GM11168 (cell line): ENCODE measurements at regions not wholly inside any gene's neighbourhood (a gene's known extent, or its start where the extent isn't known, plus 50 kb on each side); places are given as distances from the start of the nearest gene placed in this dataset.

ENCODE experiments used
- in situ Hi-C: fragments of 300-500 bp; cut with MboI; formaldehyde crosslinking; loops from one replicate; pipeline ENCODE4 v1.12.0; 2022; ENCODE audit warnings: low sequenced_read_pairs; ENCODE audit not compliant: unreplicated experiment

GRCh38 chr13:39274739-39275325 lies 236.6 kb downstream of the NHLRC3 start:
- in situ Hi-C loops: no loop called here

- in situ Hi-C loops: no loop called here
Observed at GRCh38 chr13:39279077-39279476, 240.8 kb downstream of the NHLRC3 start.

- in situ Hi-C loops: no loop called here
Observed at GRCh38 chr13:39281539-39282150, 243.4 kb downstream of the NHLRC3 start.

GRCh38 chr13:39282400-39282972 lies 244.2 kb downstream of the NHLRC3 start:
- in situ Hi-C loops: no loop called here

- in situ Hi-C loops: no loop called here
Observed at GRCh38 chr13:39283072-39283471, 244.8 kb downstream of the NHLRC3 start.

- in situ Hi-C loops: no loop called here
Observed at GRCh38 chr13:39284801-39285388, 246.6 kb downstream of the NHLRC3 start.
